Right kidney (tissue), 1 donor: ENCODE measurements at regions not wholly inside any gene's neighbourhood (a gene's known extent, or its start where the extent isn't known, plus 50 kb on each side); places are given as distances from the start of the nearest gene placed in this dataset.
"Not testable (repeated sequence)": the region's sequence is repeated elsewhere in the genome, so short reads cannot be mapped to it uniquely, and the experiment has no call there.

Source experiments
- DNase-seq: peaks from one replicate; pipeline ENCODE4 v3.0.0-alpha.2; 2016

DNA sequence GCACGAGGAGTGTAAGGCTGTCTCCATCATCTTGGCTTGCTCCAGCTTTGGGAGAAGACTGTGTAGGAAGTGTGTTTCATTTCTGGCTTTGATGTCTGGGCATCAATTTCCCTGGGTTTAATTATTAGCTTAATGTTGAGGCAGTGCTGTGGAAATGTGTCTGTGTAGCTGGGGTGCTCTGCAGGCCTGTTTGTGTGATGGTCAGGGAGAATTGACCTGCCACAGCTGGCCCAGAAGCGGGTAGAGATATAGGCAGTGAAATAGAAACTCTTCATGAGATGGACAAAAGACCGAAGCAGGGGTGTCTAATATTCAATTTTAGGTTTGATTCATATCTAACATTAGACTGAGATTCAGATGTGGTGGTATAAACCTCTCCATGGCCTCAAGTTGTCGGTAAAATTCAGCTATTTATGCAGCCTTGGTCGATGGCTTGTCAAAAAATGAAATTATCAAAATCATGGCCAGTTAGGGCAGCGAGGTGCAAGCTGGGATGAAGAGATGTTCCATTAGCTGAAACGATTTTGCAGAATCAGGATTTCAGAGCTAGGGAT is 95.3 kb upstream of the SNX9 start:
- DNase-seq = no peak

DNA sequence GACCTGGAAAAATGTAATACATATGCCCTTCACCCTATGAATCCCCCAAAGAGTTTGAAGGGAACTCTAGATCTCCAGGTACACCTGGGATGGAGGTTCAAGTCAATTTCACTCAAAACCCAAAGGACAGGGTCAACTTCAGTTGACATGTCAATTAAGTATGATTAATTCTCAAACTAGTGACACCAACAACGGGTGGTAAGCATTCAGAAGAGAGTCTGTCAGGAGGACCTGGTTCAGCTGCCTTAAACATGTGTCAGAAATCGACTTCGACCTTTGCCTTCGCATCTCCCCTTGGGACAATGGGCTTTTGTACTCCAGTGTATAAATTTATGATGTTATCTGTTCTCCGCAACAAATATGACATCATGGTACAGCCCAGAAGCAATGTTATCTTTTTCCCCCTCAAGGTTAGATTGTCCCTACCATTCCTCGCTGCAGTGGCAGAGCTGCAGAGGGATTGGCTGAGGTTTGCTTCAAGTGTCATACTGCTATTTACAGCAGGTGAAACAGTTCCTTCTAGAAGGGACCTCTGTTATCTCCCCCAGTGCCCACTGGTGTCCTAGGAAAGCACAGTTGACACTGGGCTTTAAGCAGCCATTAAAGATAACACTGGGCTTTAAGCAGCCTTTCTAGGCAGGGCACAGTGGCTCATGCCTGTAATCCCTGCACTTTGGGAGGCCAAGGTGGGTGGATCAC is 94.7 kb upstream of the SNX9 start:
- DNase-seq = no peak

DNA sequence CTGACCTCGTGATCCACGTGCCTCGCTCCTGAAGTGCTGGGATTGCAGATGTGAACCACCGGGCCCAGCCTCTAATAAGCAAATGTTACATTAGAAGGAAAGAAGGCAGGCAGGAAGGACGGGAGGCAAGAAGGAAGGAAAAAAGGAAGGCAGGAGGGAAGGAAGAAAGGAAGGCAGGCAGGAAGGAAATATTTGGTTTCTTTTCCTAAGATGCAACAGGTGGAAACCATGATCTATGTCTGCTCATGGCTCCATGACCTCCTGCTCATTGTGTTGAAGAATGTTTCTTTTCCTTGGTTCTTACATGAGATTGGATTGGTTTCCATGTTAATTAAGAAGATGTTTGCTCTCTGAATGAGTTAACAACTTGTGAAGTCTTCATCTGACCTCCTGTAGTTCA is 91.8 kb upstream of the SNX9 start:
- DNase-seq = no peak

DNA sequence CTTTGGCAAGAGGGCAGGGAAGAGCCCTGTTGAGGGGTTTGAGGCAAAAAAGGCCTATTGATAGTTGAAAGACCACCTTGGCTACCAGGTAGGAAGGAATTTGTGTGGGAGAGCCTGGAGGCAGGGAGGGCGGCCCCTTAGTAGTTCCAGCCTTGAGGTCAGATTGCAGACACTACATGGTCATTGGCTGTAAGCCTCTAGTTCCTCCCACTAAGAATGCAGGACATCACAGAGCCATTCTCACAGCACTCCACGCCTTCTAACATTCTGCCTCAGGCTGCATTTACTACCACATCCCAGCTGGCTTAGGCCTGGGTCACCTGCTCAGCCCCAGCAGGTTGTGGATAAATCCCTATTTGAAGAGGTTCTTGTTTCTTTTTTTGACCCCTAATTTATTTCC is 91.0 kb upstream of the SNX9 start:
- no peak for DNase-seq

DNA sequence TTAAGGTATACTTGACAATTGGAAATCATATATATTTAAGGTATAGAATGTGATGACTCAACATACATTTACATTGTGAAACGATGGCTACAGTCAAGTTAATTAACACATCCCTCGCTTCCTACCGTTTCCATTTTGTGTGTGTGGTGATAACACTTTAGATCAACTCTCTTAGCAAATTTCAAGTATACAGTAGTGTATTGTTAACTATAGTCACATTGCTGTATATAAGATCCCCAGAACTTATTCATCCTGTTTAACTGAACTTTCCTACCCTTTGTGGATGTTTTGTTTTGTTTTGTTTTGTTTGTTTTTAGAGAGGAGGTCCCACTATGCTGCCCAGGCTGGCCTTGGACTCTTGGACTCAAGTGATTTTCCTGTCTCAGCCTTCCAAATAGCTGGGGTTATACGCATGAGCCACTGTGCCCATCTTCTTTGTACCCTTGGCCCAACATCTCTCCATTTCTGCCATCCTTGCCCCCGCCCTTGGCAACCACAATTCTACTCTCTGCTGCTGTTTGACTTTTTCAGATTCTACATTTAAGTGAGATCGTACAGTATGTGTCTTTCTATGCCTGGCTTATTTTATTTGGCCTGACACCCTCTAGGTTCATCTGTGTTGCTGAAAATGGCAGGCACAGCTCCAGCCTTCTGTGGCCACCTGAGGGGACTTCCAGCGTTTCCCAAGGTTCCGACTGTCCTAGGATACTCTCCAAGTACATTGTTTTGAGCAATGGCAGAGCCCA is 90.5 kb upstream of the SNX9 start:
- no peak for DNase-seq

DNA sequence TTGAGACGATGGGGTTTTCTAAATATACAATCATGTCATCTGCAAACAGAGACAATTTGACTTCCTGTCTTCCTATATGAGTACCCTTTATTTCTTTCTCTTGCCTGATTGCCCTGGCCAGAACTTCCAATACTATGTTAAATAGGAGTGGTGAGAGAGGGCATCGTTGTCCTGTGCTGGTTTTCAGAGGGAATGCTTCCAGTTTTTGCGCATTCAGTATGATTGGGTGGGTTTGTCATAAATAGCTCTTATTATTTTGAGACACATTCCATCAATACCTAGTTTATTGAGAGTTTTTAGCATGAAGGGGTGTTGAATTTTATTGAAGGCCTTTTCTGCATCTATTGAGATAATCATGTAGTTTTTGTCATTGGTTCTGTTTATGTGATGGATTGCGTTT is 86.5 kb upstream of the SNX9 start:
- not testable (repeated sequence) for DNase-seq

DNA sequence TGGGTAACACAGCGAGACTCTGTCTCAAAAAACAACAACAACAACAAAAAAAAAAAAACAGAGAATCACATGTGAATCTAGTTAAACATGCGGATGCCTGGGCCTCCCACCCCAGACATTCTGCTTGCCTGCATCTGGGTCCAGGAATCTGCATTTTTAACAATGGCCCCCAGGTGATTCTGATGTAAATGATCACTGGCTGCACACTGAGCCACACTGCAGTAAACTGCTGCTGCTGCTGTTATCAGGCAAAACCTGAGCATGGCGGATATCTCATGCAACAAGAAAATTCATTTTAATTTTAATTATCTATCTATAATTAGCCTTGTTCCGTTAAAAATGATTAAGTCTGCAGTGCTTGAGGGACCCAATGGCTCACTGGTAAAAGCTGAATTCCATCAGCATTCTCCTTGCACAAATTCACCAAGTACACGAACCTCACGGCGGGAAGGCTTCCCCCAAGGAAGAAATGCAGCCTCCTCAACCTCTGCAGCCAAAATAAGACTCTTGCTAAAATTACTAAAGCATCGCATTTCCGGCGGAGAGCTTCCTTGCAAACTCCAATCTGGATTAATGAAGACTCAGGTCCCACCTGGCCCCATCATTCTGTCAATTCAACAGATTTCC is 81.6 kb upstream of the SNX9 start:
- no peak for DNase-seq

DNA sequence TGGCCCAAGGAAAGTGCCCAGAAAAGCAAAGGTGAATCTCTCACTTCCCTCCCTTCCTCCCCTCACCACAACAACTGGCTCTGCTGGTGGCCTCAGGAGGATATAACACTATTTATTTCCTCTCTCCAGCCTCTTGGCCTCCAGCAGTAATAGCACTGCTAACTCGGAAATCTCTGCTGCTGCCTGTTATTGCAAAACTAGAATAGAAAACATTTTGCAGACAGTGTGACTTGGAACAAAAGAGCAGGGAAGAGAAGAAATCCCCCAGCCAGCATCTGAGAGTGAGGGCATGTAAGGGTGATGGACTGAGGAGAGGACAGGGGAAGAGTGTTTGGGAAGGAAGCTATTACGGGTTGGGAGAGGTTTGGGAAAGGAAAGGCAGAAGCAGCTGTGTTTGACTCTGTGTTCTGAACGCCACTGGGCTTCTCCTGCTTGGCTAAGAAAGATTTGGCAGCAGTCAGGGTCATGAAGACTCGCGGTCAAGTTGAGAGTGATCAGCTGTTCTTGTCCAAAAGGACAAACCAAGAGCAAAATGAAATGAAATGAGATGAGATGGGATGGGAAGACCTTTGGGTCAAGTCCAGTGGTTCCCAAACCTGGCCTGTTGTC is 81.0 kb upstream of the SNX9 start:
- no peak for DNase-seq

DNA sequence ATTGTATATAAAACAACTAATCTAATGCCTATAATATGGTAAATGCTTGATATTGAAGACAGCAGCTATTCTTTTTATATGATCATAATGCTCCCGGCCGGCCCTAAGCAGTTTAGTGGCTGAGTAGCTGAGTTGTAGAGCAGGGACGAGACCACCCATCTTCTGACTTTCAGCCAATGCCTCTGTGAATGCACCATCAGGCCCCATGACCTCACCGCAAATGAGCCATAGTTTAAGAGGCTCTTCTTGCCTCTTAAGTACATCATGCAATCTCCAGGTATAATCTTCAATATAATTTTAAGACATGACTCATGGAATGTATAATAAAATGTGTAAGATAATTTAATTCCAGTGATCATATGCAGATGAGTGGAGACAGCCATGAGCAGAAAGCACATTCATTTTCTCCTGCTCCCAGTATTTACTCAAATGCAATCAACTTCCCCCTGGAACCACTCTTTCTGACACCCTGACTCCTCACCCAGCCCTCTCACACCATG is 78.9 kb upstream of the SNX9 start:
- DNase-seq = no peak

DNA sequence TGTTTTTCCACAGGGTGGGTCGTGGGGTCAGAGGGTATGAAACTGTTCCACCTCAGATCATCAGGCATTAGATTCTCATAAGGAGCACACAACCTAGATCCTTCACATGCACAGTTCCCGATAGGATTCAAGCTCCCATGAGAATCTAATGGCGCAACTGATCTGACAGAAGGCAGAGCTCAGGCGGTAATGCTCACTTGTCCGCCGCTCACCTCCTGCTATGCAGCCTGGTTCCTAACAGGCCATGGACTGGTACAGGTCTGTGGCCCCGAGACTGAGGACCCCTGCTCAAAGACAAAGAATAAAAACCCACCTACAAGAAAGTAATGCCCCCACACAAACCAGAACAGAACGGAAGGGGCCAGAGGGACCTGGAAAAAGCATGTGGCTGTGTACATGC is 76.1 kb upstream of the SNX9 start:
- DNase-seq = no peak

DNA sequence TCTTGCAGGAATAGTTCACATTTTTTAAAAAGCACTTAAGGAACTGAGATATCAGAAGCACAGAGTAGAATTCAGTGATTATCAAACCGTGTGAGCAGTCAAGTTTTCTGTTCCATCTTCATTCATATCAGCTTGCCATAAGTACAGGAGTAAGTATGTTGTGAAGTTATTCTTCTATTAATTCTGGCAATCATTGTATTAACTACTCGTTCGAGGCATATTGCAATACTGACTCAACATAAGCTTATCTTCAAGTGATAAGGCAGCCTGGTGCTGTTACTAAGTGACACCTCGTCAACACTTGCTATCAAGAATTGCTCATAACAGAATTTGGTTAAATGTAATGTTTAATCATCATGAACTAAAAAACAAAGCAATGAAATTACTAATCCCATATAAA is 75.7 kb upstream of the SNX9 start:
- DNase-seq = no peak

DNA sequence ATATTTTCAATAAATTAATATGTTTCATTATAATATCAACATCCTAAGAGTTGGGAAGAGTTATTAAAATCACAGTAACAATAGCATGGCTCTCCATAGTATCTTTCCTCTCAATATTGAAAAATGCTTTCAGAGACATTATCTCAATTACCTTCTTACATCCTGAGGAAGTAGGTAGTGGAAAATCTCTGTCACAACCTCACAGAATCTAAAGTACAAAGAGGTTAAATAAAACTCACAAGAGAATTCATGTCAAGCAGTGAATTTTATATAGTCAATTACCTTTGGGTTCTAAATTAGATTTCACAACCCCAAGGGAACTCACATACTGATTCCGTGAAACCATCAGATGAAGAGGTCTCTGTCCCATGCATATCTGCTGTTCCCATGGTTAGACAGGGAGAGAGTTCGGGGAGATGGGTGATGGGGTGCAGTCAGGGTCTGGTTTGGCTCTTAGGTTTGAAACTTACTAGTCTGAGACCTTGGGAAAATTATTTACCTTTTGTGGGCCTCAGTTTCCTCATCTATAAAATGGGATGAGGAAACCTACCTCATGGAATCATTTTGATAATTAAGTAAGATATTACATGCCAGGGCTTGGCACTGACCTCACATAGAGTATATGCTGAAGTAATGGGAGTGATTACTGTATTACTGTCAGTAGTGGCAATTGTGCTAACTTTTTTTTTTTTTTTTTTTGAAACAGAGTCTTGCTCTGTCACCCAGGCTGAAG is 74.0 kb upstream of the SNX9 start:
- no peak for DNase-seq

DNA sequence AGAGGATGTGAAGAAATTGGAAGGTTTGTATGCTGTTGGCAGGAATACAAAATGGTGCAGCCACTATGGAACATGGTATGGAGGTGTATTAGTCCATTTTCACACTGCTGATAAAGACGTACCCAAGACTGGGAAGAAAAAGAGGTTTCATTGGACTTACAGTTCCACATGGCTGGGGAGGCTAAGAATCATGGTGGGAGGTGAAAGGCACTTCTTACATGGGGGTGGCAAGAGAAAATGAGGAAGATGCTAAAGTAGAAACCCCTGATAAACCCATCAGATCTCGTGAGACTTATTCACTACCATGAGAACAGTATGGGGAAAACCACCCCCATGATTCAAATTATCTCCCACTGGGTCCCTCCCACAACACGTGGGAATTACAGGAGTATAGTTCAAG is 72.1 kb upstream of the SNX9 start:
- not testable (repeated sequence) for DNase-seq

DNA sequence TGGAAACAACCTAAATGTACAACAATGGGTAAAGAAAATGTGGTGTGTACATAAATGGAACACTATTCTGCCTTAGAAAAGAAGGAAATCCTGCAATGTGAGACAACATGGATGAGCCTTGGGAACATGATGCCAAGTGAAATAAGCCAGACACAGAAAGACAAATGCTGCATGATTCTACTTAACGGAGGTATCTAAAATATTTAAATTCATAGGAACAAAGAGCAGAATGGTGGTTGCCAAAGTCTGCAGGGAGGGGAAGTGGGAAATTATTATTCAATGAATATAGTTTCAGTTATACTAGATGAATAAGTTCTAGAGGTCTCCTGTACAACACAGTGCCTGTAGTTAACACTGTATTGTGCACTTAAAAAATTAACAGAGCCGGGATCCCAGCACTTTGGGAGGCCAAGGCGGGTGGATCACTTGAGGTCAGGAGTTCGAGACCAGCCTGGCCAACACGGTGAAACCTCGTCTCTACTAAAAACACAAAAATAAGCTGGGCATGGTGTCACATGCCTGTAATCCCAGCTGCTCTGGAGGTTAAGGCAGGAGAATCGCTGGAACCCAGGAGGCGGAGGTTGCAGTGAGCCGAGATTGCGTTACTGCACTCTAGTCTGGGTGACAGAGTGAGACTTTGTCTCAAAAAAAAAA is 71.4 kb upstream of the SNX9 start:
- no peak for DNase-seq

DNA sequence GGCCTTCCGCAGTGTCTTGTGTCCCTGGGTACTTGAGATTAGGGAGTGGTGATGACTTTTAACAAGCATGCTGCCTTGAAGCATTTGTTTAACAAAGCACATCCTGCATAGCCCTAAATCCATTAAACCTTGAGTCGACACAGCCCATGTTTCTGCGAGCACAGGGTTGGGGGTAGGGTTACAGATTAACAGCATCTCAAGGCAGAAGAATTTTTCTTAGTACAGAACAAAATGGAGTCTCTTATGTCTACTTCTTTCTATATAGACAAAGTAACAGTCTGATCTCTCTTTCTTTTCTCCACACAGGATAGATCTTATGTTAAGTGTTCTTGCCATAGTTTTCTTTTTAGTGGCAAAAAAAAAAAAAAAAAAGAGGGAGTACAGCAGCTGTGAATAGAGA is 70.2 kb upstream of the SNX9 start:
- DNase-seq = not testable (repeated sequence)

DNA sequence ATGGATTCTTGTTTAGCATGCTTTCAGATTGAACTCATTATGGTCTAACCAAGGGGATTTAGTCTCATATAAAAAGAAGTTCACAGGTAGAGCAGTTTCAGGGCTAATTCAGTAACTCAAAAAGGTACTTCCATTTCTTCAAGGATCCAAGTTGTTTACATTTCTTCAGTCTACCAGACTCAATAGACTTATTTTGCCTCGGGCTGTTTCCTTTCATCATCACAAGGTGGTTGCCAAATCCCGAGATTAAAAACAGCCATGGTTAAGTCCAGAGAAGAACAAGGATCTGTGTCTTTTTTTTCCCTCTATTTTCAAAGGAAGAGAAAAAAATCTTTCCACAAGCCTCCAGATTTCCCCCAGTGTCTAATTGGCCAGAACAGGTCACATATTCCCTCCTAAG is 69.8 kb upstream of the SNX9 start:
- DNase-seq = no peak

DNA sequence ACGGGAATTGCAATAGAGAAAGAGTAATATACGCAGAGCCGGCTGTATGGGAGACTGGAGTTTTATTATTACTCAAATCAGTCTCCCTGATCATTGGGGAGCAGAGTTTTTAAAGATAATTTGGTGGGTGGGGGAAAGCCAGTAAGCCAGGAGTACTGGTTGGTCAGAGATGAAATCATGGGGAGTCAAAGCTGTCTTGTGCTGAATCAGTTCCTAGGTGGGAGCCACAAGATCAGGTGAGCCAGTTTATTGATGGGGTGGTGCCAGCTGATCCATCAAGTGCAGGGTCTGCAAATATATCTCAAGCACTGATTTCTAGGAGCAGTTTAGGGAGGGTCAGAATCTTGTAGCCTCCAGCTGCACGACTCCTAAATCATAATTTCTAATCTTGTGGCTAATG is 69.2 kb upstream of the SNX9 start:
- DNase-seq = not testable (repeated sequence)

DNA sequence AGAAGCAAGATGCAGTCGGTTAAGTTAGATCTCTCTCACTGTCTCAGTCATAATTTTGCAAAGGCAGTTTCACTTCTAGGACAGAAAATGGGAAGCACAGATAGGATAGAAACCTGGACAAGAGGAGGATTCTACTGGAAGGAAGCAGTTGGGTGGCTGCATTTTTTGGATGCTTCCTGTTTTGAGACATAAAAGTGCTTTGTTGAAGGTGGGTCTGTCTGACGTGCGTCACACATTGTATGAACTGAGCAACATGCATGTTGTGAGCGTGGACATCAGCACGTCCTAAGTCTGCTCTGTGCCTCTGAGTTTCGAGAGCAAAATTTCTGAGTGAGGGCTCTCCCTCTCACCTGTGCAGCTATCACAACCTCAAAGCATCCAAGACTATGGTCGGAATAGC is 68.7 kb upstream of the SNX9 start:
- no peak for DNase-seq

DNA sequence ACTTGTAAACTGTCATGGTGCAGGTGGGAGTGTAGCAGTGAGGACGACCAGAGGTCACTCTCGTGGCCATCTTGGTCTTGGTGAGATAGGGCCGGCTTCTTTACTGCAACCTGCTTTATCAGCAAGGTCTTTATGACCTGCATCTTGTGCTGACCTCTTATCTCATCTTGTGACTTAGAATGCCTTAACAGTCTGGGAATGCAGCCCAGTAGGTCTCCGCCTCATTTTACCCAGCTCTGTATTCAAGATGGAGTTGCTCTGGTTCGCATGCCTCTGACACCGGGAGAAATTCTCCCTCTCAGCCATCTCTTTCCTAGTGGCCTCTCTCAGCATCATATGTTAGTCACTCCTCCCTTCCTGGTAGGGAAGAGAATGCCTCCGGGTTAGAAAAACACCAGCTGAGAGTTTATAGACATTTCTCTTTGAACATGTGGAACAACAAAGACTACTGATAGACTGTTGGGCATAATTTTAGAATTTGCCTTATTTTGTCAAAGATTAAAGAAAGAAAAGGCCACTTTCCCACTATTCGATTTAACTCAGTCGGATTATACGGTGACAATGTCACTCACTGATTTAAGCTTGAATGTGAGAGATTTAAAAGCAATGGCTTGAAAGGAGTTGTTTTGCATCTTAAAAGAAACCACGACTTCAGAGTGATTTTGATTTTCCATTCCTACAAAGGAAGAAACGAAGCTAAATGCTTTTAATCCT is 67.9 kb upstream of the SNX9 start:
- no peak for DNase-seq

DNA sequence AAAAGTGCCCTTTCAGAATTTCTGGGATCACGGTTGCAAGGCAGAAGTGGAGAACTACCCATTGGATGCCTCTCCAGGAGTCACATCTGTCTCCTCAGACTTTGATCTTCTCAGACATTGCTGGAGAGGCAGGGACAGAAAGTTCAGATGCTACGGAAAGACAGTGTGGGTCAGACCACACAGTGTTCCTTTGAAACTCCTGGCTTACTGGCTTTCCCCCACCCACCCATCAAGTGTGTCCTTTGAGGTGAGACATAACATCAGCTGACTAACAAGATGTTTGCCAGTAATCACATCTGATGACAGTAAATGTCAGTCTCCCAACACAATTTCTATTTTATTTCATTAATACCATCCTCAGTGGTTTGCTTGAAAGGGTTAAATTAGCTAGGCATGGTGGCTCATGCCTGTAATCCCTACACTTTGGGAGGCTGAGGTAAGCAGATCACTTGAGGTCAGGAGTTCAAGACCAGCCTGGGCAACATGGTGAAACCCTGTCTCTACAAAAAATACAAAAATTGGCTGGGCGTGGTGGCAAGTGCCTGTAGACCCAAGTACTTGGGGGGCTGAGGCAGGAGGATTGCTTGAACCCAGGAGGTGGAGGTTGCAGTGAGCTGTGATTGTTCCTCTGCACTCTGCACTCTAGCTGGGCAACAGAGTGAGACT is 67.2 kb upstream of the SNX9 start:
- no peak for DNase-seq
